Activated CD4-positive, alpha-beta memory T cell treated with anti-CD3 and anti-CD28 coated beads for 36 hours (primary cell): ENCODE measurements at regions not wholly inside any gene's neighbourhood (a gene's known extent, or its start where the extent isn't known, plus 50 kb on each side); places are given as distances from the start of the nearest gene placed in this dataset.
"Not testable (repeated sequence)": the region's sequence is repeated elsewhere in the genome, so short reads cannot be mapped to it uniquely, and the experiment has no call there.

ENCODE experiments used
- CTCF ChIA-PET: fragments of 350-600 bp; sonication (Branson Sonifier 250); formaldehyde crosslinking; loops from one replicate; lab custom pipeline; 2021; ENCODE audit warnings: antibody characterized with exemption, inconsistent platforms; lab: Charles Lee
- POLR2A ChIA-PET: fragments of 350-600 bp; sonication (Branson Sonifier 250); formaldehyde crosslinking; loops from one replicate; lab custom pipeline; 2021; ENCODE audit warnings: antibody characterized with exemption; lab: Charles Lee
- DNase-seq: peaks from one replicate; pipeline ENCODE4 v3.0.0-alpha.2; 2020
- H3K27ac Mint-ChIP-seq: one replicate; pipeline ENCODE4 v1.8.0; 2021; ENCODE audit warnings: mixed read lengths
- H3K27me3 Mint-ChIP-seq: one replicate; pipeline ENCODE4 v1.8.0; 2021; ENCODE audit warnings: mixed read lengths
- H3K36me3 Mint-ChIP-seq: one replicate; pipeline ENCODE4 v1.8.0; 2021; ENCODE audit warnings: mixed read lengths
- H3K4me1 Mint-ChIP-seq: one replicate; pipeline ENCODE4 v1.8.0; 2021; ENCODE audit warnings: low read depth, mixed read lengths
- H3K4me3 Mint-ChIP-seq: one replicate; pipeline ENCODE4 v1.8.0; 2021; ENCODE audit warnings: mild to moderate bottlenecking, mixed read lengths
- H3K9me3 Mint-ChIP-seq: one replicate; pipeline ENCODE4 v1.8.0; 2021; ENCODE audit warnings: mixed read lengths
- intact Hi-C: fragments of 100-400 bp; cut with micrococcal nuclease; formaldehyde crosslinking; loops from one replicate; pipeline ENCODE4 v1.15.1; 2023

GRCh38 chr6:27161946-27162603, 85.4 kb upstream of the PRSS16 start:
- H3K36me3 Mint-ChIP-seq = no peaks in the 10 kb centered on the region
- peak overlapping the region; percentile 64 for H3K27ac Mint-ChIP-seq
- intact Hi-C loops = loop anchor here (2.0 to 10.0 kb wide), 3 partner anchors 150 to 591 kb away; partner anchors contain the start of gene POM121L2
- POLR2A ChIA-PET = no interaction called here
- CTCF ChIA-PET = interaction anchor here (0.5 to 3.9 kb wide), 12 partner anchors 7 to 734 kb away, joined by 3 to 19 read pairs (median 6); a partner anchor contains a TSS
- peaks cover 25% of the 10 kb centered on the region for H3K4me1 Mint-ChIP-seq
- no peaks in the 10 kb centered on the region for H3K27me3 Mint-ChIP-seq
- no peaks in the 10 kb centered on the region for H3K9me3 Mint-ChIP-seq
- peak; percentile 38 for DNase-seq
- H3K4me3 Mint-ChIP-seq = no peak overlapping the region

GRCh38 chr6:27163834-27164233, 83.7 kb upstream of the PRSS16 start:
- no peak overlapping the region for H3K27ac Mint-ChIP-seq
- DNase-seq = no peak
- H3K4me1 Mint-ChIP-seq = peaks cover 8% of the 10 kb centered on the region
- intact Hi-C loops = loop anchor here (5.0 to 10.0 kb wide), 2 partner anchors 148 to 441 kb away; partner anchors contain the start of gene POM121L2
- H3K27me3 Mint-ChIP-seq = no peaks in the 10 kb centered on the region
- H3K4me3 Mint-ChIP-seq = no peak overlapping the region
- H3K9me3 Mint-ChIP-seq = no peaks in the 10 kb centered on the region
- ChIA-PET CTCF (interaction anchor here (1.2 to 2.7 kb wide), 5 partner anchors 9 to 633 kb away, joined by 4 to 9 read pairs (median 7); no protein-coding TSS in a partner anchor), POLR2A (no interaction called here)
- H3K36me3 Mint-ChIP-seq = no peaks in the 10 kb centered on the region

- no peak overlapping the region for H3K4me3 Mint-ChIP-seq
These were observed 79.4 kb upstream of the PRSS16 start for GRCh38 chr6:27168108-27168507.

GRCh38 chr6:27168586-27169443, 78.7 kb upstream of the PRSS16 start:
- peaks cover 4% of the 10 kb centered on the region for H3K9me3 Mint-ChIP-seq
- H3K4me1 Mint-ChIP-seq = no peaks in the 10 kb centered on the region
- H3K27ac Mint-ChIP-seq = no peak overlapping the region
- no peak overlapping the region for H3K4me3 Mint-ChIP-seq
- CTCF ChIA-PET = no interaction called here
- no peaks in the 10 kb centered on the region for H3K27me3 Mint-ChIP-seq
- intact Hi-C loops = loop anchor here (10.0 kb wide), 1 partner anchor 436 kb away; no protein-coding TSS in a partner anchor
- H3K36me3 Mint-ChIP-seq = no peaks in the 10 kb centered on the region
- POLR2A ChIA-PET = no interaction called here
- DNase-seq = no peak

More at GRCh38 chr6:27168108-27168507, 79.4 kb upstream of the PRSS16 start:
- no peaks in the 10 kb centered on the region for H3K36me3 Mint-ChIP-seq
- H3K9me3 Mint-ChIP-seq = peaks cover 4% of the 10 kb centered on the region
- CTCF ChIA-PET = no interaction called here
- intact Hi-C loops = loop anchor here (10.0 kb wide), 1 partner anchor 437 kb away; no protein-coding TSS in a partner anchor
- no peaks in the 10 kb centered on the region for H3K4me1 Mint-ChIP-seq
- H3K27ac Mint-ChIP-seq = no peak overlapping the region
- H3K27me3 Mint-ChIP-seq = no peaks in the 10 kb centered on the region
- POLR2A ChIA-PET = no interaction called here
- no peak for DNase-seq

- DNase-seq, H3K36me3 Mint-ChIP-seq, H3K4me1 Mint-ChIP-seq, H3K27me3 Mint-ChIP-seq, CTCF ChIA-PET, intact Hi-C loops, POLR2A ChIA-PET, H3K27ac Mint-ChIP-seq, H3K9me3 Mint-ChIP-seq, H3K4me3 Mint-ChIP-seq: not testable (repeated sequence)
These were observed 74.8 kb upstream of the PRSS16 start for GRCh38 chr6:27172524-27173231.

GRCh38 chr6:27173232-27173601, 74.3 kb upstream of the PRSS16 start:
- H3K27me3 Mint-ChIP-seq, intact Hi-C loops, H3K4me1 Mint-ChIP-seq, H3K36me3 Mint-ChIP-seq, H3K27ac Mint-ChIP-seq, H3K4me3 Mint-ChIP-seq, CTCF ChIA-PET, DNase-seq, H3K9me3 Mint-ChIP-seq, POLR2A ChIA-PET: not testable (repeated sequence)

- intact Hi-C loops = loop anchor here (5.0 kb wide), 3 partner anchors 212 to 512 kb away; partner anchors contain the start of gene ZNF391
- H3K4me1 Mint-ChIP-seq = peaks cover 10% of the 10 kb centered on the region
- H3K27me3 Mint-ChIP-seq = peaks cover 1% of the 10 kb centered on the region
- DNase-seq = no peak
- CTCF ChIA-PET = interaction anchor here (1.0 kb wide), 1 partner anchor 720 kb away, joined by 3 read pairs; no protein-coding TSS in a partner anchor
- H3K9me3 Mint-ChIP-seq = peaks cover 4% of the 10 kb centered on the region
- H3K27ac Mint-ChIP-seq = no peak overlapping the region
- POLR2A ChIA-PET = interaction anchor here (1.2 kb wide), 1 partner anchor 28 kb away, joined by 4 read pairs; a partner anchor contains a TSS
- no peak overlapping the region for H3K4me3 Mint-ChIP-seq
- H3K36me3 Mint-ChIP-seq = peaks cover 3% of the 10 kb centered on the region
These were observed 72.5 kb upstream of the PRSS16 start for GRCh38 chr6:27174958-27175357.

GRCh38 chr6:27176096-27176495, 71.4 kb upstream of the PRSS16 start:
- ChIA-PET POLR2A (interaction anchor here (0.7 kb wide), 1 partner anchor 632 kb away, joined by 3 read pairs; a partner anchor contains a TSS), CTCF (interaction anchor here (0.6 to 3.3 kb wide), 7 partner anchors 12 to 862 kb away, joined by 3 to 22 read pairs (median 4); no protein-coding TSS in a partner anchor)
- H3K36me3 Mint-ChIP-seq = peaks cover 3% of the 10 kb centered on the region
- peak overlapping the region; percentile 88 for H3K4me3 Mint-ChIP-seq
- H3K9me3 Mint-ChIP-seq = no peaks in the 10 kb centered on the region
- no peak for DNase-seq
- H3K4me1 Mint-ChIP-seq = peaks cover 10% of the 10 kb centered on the region
- peaks cover 1% of the 10 kb centered on the region for H3K27me3 Mint-ChIP-seq
- intact Hi-C loops = loop anchor here (2.0 to 5.0 kb wide), 5 partner anchors 211 to 577 kb away; partner anchors contain the start of gene ZNF391
- H3K27ac Mint-ChIP-seq = no peak overlapping the region

GRCh38 chr6:27176523-27177484, 70.7 kb upstream of the PRSS16 start:
- DNase-seq = peak; percentile 72
- Mint-ChIP-seq H3K27ac (peak overlapping the region; percentile 88), H3K9me3 (no peaks in the 10 kb centered on the region), H3K4me1 (peaks cover 10% of the 10 kb centered on the region), H3K4me3 (peak overlapping the region; percentile 88), H3K36me3 (peaks cover 3% of the 10 kb centered on the region), H3K27me3 (peaks cover 1% of the 10 kb centered on the region)
- intact Hi-C loops = loop anchor here (1.0 to 5.0 kb wide), 9 partner anchors 11 to 618 kb away; partner anchors contain the start of genes POM121L2 and ZNF391
- ChIA-PET POLR2A (interaction anchor here (0.7 to 1.9 kb wide), 3 partner anchors 30 to 943 kb away, joined by 3 to 10 read pairs (median 3); a partner anchor contains a TSS), CTCF (interaction anchor here (0.6 to 3.3 kb wide), 18 partner anchors 11 to 863 kb away, joined by 3 to 22 read pairs (median 4); a partner anchor contains a TSS)
